HG03354 (cell line): ENCODE measurements at regions not wholly inside any gene's neighbourhood (a gene's known extent, or its start where the extent isn't known, plus 50 kb on each side); places are given as distances from the start of the nearest gene placed in this dataset.
"Not testable (repeated sequence)": the region's sequence is repeated elsewhere in the genome, so short reads cannot be mapped to it uniquely, and the experiment has no call there.

ENCODE experiments used
- ATAC-seq: cut with Tn5 transposase; IDR thresholded peaks from one replicate; pipeline ENCODE4 v1.9.1; 2021; ENCODE audit warnings: mild to moderate bottlenecking; ENCODE audit not compliant: unreplicated experiment, poor library complexity, severe bottlenecking

DNA sequence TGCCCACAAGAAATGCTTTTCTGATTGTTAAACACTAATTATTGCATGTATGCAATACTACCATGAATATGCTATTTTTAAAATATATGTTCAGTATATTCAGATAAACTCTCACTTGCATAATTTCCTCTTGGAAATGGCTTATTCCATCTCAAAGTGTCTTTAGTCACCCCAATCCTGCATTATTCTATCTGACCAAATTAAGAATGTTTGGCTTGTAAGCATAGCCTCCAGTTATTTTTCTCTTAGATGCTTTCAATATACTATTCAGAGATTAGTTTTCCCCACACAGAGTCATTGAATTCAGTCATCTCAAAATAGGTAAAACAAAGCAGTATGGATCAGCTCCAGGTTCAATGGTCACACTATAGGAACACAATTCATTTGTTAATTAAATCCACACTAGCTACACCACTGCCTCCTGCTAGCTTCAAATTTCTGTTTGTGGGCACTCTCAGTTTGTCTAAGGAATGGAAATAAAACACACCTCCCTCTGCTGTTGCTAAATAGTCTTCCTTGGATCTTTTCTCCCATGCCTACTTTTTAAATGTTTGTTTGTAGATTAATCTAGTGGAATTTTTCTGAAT is 134.6 kb upstream of the TBCA start:
- ATAC-seq: no peak

DNA sequence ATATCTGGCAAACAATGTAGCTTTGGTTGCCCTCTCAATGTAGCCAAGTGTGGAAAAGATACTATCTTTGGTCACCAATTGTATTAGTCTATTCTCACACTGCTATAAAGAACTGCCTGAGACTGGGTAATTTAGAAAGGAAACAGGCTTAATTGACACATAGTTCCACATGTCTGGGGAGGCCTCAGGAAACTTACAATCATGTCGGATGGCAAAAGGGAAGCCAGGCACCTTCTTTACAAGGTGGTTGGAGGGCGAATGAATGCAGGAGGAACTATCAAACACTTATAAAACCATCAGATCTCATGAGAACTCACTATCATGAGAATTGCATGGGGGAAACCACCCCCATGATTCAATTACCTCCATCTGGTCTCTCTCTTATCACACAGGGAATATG is 133.1 kb upstream of the TBCA start:
- ATAC-seq: no peak

GRCh38 chr5:77908787-77909186 is 132.6 kb upstream of the TBCA start:
- ATAC-seq: no peak

DNA sequence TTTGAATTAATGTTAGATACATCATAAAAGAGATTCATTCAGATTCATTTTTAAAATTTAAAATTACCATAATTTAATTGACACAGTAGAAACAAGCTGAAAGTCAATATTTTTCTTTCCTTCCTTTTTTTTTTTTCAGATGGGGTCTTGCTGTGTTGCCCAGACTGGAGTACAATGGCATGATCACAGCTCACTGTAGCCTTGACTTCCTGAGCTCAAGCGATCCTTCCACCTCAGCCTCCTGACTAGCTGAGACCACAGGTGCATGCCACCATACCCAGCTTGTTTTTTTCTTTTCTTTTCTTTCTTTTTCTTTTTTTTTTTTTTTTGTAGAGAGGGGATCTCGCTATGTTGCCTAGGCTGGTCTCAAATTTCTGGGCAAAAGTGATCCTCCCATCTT is 131.6 kb upstream of the TBCA start:
- no peak for ATAC-seq

GRCh38 chr5:77906806-77907205 is 130.7 kb upstream of the TBCA start:
- no peak for ATAC-seq

DNA sequence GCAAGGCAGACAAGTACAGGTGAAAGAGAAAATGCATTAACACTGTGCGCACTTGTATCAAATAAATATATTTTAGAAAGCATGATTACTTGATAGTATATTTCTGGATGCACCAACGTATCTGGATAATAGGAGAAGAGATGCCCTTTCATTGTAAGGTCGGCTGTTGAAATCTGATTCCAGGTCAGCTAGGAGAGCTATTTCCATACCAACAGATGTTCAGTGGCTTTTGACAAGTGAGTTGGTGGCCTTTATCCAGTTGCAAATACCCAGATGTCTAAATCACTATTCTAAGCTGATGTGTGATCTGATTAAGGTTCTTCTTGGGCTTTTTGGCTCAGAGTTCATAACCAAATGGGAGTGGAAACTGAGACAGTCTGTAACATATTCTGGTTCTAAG is 128.2 kb upstream of the TBCA start:
- ATAC-seq: no peak

- ATAC-seq: no peak
Measured at GRCh38 chr5:77900691-77901090, 124.6 kb upstream of the TBCA start.

DNA sequence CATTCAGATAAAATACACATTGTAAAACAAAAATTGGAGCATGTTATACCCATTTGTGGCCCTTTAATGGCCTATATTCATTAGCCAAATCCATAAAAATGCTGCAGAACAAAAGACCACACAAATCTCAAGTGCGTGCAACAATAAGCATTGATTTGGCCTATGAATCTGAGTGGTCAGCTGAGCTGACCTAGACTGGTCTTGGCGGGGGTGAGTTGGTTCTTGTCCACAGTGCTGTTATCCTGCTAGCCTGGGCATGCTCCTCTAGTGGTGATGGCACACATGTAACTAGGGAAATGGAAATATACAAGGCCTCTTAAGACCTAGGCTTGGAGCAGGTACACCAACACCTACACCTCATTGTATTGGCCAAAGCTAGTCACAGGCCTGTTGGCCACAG is 122.2 kb upstream of the TBCA start:
- no peak for ATAC-seq

DNA sequence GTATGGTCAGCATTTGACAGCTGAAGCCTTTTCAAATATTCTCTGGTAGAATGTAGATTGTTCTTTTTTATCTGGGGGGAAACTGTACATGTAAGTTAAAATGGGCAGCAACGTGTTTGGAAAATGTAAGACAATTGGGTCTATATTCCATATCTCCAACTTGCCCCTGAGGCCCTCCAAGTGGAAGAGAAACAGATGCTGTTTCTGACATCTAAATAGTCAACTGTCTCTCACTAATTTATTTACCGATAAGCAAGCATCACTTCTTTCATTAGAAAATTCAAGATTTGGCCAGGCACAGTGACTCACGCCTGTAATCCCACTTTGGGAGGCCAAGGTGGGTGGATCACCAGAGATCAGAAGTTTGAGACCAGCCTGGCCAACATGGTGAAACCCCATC is 120.2 kb upstream of the TBCA start:
- ATAC-seq: no peak

DNA sequence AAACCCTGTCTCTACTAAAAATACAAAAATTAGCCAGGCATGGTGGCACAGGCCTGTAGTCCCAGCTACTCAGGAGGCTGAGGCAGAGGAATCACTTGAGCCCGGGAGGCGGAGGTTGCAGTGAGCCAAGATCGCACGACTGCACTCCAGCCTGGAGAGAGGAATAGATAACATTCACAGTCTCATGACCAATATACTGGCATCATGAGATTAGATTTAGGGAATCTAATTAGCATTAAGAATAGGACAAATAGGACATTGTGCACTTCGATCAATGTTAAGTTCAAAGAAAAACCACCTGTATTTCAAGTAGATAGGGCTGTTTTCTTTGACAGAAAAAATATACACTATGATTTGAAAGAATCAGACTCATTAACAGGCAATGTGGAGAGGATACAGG is 118.0 kb upstream of the TBCA start:
- not testable (repeated sequence) for ATAC-seq

DNA sequence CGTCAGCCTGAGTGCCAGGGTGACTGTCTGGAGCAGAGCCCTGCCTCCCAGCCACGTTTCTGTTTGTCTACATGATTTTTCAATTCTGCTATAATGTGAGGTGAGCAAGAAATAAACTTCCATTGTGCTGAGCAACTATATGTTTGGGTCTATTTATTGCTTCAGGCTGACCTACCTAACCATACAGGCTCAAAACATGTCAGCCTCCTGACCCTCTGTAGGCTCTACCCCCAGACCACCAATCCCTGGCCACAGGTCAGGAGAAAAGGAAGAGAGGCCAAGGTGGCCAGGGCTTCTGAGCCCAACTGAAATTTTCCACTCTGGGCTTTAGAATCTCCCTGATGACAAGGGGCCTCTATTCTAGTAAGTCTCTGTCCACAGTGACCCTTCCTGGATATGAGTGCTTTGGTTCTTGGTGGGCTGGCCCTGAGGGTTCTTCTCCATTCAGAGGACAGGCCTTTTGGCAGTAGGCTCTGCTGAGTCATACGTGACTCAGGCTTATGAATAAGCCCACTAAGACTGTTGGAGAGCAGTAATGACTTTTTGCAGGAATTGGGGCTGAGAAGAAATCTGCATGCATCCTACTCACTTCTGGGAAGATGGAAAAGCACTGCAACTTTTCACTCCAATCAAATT is 117.2 kb upstream of the TBCA start:
- no peak for ATAC-seq

DNA sequence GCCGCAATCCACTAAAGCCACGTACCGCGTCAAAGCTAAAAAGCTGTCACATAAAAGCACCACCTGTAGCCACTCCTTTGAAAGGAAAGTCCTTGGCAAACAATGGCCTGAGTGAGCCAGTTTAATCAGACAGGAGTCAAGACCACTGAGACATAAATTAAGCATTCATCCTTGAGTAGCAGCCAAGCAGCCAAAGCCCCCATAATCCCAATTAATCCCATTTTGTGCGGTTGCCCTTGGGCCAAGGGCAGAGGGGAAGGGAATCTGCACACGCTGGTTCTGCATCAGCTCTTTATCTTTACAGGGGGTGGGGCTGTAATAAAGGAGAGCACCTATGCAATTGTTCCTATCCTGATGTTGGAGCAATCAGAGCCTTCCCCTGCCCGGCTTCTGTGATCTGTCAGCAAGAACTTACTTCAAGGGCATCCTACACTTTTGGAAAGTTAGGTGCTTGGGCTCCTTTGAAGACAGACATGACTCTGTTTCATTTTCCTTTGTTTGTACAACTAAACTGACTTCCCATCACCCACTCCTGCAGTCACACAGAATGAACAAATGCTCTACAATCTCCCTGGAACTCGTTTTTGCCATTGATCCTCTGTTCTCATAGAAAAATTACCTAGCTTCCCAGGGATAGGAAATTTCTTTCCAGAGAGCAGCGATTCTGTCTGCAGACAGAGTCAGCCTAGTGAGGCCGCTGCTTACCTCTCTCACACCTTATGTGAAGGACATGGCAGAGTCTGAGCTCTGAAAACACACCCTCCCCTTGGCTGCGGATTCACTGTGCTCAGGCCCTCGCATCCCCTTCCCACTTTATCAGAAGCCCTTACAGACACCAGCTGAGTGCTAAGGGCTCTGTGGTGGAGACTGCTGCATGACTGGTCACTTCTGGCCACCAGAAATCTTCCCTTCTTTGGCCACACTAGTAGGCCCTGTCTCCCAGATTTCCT is 116.2 kb upstream of the TBCA start:
- ATAC-seq: no peak

DNA sequence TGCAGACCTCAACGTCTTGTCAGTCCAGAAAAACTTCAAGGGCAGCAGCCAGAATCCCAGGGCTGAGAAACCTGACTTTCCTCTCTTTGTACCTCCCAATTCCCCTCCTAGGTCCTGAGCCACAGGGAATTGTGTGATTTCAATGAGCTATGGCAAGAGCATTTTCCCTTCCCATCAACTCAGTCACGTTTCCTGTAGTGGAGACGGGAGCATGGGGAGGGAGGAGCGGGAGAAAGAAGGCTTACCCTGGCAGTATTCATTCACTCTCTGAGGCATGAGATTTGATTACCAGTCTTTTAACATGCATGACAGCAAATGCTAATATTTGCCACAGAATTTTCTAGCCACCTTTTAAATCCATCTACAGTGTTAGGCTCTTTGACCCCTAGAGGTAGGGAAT is 109.4 kb upstream of the TBCA start:
- no peak for ATAC-seq

GRCh38 chr5:77882670-77883257 is 106.6 kb upstream of the TBCA start:
- ATAC-seq: no peak

DNA sequence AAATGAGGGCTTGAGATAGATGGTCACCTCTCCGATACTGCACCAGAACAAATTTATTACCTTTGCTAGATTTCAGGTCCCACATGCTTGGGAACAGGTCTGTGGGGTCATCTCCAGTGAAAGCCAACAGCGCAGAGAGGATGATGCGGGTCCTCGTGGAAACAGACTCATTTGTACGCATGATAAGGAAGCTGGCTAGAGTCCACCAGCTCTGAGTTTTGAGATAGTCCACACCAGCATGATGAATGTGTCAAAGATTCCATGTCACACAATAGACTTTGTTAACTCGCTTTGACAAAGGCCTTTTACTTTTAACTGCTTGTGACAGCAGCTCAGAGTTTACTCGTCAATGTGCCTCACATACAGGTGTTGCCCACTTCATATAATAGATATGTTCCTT is 105.4 kb upstream of the TBCA start:
- no peak for ATAC-seq

DNA sequence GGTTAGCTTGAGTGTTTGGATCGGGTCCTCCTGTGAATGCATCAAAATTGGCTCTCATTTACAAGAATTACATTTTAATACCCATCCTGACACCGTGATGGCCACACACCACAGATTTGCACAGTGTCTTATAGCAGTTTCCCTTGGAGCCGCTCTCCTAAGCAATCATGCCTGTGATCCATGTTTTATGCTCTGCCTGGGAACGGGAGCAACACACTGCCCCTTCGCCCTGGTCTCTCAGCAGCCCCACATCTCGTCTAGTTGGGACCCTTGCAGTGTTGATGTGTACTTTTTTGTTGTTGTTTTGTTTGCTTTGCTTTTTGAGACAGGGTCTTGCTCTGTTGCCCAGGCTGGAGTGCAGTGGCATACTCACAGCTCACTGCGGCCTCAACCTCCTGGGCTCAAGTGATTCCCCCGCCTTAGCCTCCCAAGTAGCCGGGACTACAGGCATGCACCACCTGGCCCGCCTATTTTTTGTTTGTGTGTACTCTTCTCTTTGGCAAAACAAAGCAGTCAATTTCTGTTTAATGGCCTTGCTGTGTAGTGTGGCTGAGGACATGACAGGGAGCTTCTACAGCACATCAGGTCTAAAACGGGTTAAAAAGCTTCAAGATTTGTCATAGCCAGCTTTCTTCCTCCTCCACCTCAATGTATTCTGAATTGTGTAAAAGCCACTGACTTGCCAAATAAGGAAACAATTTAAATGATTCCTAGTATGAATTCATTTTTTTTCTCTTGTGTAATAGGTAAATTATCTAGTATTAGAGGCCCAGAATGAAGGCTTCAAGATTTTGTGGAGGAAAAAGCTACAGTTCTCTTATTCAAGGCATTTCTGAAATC is 101.6 kb upstream of the TBCA start:
- ATAC-seq: no peak

DNA sequence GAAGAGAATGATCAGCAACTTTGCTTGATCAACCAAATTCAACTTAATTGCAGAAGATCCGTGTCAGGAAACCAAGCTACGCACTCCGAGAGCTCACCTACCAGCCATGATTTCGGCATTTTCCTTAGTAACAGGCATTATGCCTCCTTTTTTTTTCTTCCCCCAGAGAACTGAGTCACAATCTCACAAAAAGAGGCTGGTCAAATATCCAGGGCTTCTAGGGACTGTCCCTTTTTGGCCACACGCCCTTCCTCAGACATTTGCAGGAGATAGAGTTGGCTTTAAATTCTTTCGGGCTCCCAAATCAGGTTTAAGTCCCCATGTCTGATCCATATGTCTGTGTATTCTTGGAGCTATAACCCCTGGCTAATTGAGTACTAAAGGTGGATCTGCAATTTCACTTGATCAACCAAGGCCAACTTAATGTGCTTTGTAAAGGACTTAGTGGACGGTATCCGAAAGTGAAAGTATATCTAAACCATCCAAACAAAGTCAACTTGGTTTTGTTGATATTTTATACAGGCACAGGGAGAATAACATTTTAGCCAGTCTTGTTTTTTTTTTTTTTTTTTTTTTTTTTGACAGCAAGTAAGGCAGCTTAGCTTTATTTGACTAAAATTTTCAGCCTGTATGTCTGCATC is 100.8 kb upstream of the TBCA start:
- ATAC-seq: no peak

GRCh38 chr5:77876316-77876715 is 100.2 kb upstream of the TBCA start:
- ATAC-seq: no peak

DNA sequence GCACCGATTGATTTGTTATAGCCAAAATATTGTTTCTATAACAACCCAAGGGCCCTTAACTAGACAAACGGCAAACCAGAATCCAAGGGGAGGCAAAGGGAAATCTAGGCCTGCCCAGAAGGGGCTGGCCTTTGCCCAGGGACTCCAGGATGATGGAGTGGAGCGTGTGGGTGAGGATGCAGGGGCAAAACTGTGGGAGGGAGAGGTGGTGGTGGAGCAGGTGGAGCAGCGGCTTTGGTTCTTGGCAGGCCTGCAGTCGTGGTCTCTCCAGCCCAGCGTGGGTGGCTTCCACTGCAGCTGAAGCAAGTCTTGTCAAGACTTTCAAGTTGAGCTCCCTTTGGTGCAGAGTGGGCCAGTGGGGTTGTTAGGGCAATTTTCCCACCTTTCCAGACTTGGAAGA is 98.6 kb upstream of the TBCA start:
- no peak for ATAC-seq
